Neural cell (in vitro differentiated cells): ENCODE measurements at regions not wholly inside any gene's neighbourhood (a gene's known extent, or its start where the extent isn't known, plus 50 kb on each side); places are given as distances from the start of the nearest gene placed in this dataset.

Experiments
- H2AFZ ChIP-seq: fragments of 200-600, 300-800 bp; sonication (generic), shearing (Covaris generic); 2 replicates; pipeline ENCODE4 v1.6.0; 2014; ENCODE audit warnings: low read depth, mild to moderate bottlenecking, antibody characterized with exemption, low read length, moderate library complexity
- H3F3A ChIP-seq: fragments of 200-600 bp; shearing (Covaris generic); 2 replicates; pipeline ENCODE4 v1.6.1; 2016; ENCODE audit warnings: mild to moderate bottlenecking, moderate library complexity, mixed read lengths, antibody characterized with exemption, low read length; ENCODE audit not compliant: insufficient read depth, poor library complexity, severe bottlenecking
- H3K27ac ChIP-seq: fragments of 200-600, 300-800 bp; sonication (generic), shearing (Covaris generic); 2 replicates; pipeline ENCODE4 v1.5.1; 2014; ENCODE audit warnings: mild to moderate bottlenecking, low read length, moderate library complexity
- H3K27me3 ChIP-seq: fragments of 300-800, 200-600 bp; sonication (generic), shearing (Covaris generic); 2 replicates; pipeline ENCODE4 v1.6.0; 2014; ENCODE audit warnings: mild to moderate bottlenecking, low read depth, low read length, moderate library complexity; ENCODE audit not compliant: insufficient read depth
- H3K36me3 ChIP-seq: fragments of 300-800, 200-600 bp; sonication (generic), shearing (Covaris generic); 2 replicates; pipeline ENCODE4 v1.5.1; 2014; ENCODE audit warnings: mild to moderate bottlenecking, antibody characterized with exemption, low read length, moderate library complexity; ENCODE audit not compliant: insufficient read depth
- H3K4me2 ChIP-seq: fragments of 300-800, 200-600 bp; sonication (generic), shearing (Covaris generic); 2 replicates; pipeline ENCODE4 v1.6.0; 2014; ENCODE audit warnings: mild to moderate bottlenecking, low read length
- H3K4me3 ChIP-seq: fragments of 300-800, 200-600 bp; sonication (generic), shearing (Covaris generic); 2 replicates; pipeline ENCODE4 v1.5.1; 2014; ENCODE audit warnings: mild to moderate bottlenecking, low read length, moderate library complexity
- H3K79me2 ChIP-seq: fragments of 200-600 bp; shearing (Covaris generic); replicated peaks from 2 replicates; pipeline ENCODE4 v1.6.0; 2014; ENCODE audit warnings: mild to moderate bottlenecking, low read length, moderate library complexity; ENCODE audit not compliant: insufficient read depth
- H3K9ac ChIP-seq: fragments of 300-800, 200-600 bp; sonication (generic), shearing (Covaris generic); 2 replicates; pipeline ENCODE4 v1.6.1; 2016; ENCODE audit warnings: mild to moderate bottlenecking, low read length, mixed read lengths
- H3K9me2 ChIP-seq: fragments of 200-600 bp; shearing (Covaris generic); 2 replicates; pipeline ENCODE4 v1.6.1; 2016; ENCODE audit warnings: mild to moderate bottlenecking, low read length, mixed read lengths; ENCODE audit not compliant: insufficient read depth
- H3K9me3 ChIP-seq: fragments of 200-600, 300-800 bp; sonication (generic), shearing (Covaris generic); 2 replicates; pipeline ENCODE4 v1.6.1; 2016; ENCODE audit warnings: mild to moderate bottlenecking, mixed run types, low read length, moderate library complexity, mixed read lengths
- H4K20me1 ChIP-seq: fragments of 200-600 bp; shearing (Covaris generic); 2 replicates; pipeline ENCODE4 v1.6.1; 2016; ENCODE audit warnings: mild to moderate bottlenecking, mixed run types; ENCODE audit not compliant: insufficient read depth
- EP300 ChIP-seq: fragments of 450-650 bp; conservative IDR thresholded peaks from 2 replicates; pipeline ENCODE4 v1.6.1; 2014; ENCODE audit warnings: antibody characterized with exemption, mild to moderate bottlenecking, moderate library complexity; ENCODE audit not compliant: poor library complexity, severe bottlenecking
- EZH2 ChIP-seq: fragments of 200-600, 300-800 bp; shearing (Covaris generic), sonication (generic); IDR thresholded peaks from 2 replicates; pipeline ENCODE4 v1.6.1; 2014; ENCODE audit warnings: antibody characterized with exemption, low read length, borderline replicate concordance, mild to moderate bottlenecking; ENCODE audit not compliant: insufficient read depth, poor library complexity, severe bottlenecking
- MXI1 ChIP-seq: fragments of 450-650 bp; conservative IDR thresholded peaks from 2 replicates; pipeline ENCODE4 v1.6.1; 2014; ENCODE audit warnings: antibody characterized with exemption, mild to moderate bottlenecking; ENCODE audit not compliant: poor library complexity, severe bottlenecking
- POLR2AphosphoS5 ChIP-seq: IDR thresholded peaks from 2 replicates; pipeline ENCODE4 v1.6.1; 2012
- RAD21 ChIP-seq: fragments of 450-650 bp; conservative IDR thresholded peaks from 2 replicates; pipeline ENCODE4 v1.6.1; 2014; ENCODE audit warnings: antibody characterized with exemption, mild to moderate bottlenecking, moderate library complexity
- SMC3 ChIP-seq: fragments of 450-650 bp; conservative IDR thresholded peaks from 2 replicates; pipeline ENCODE4 v1.6.1; 2014; ENCODE audit warnings: antibody characterized with exemption, mild to moderate bottlenecking, moderate library complexity; ENCODE audit not compliant: poor library complexity
- TAF1 ChIP-seq: IDR thresholded peaks from 2 replicates; pipeline ENCODE4 v1.6.1; 2012; ENCODE audit warnings: low read depth
- TF ChIP-seq, protein P1 (sequence below): fragments of 450-650 bp; IDR thresholded peaks from 2 replicates; pipeline ENCODE4 v1.5.1; 2014; ENCODE audit warnings: antibody characterized with exemption, mild to moderate bottlenecking, moderate library complexity; ENCODE audit not compliant: poor library complexity, severe bottlenecking
- TF ChIP-seq, protein P2 (sequence below): IDR thresholded peaks from 2 replicates; pipeline ENCODE4 v1.6.1; 2012; ENCODE audit warnings: borderline replicate concordance

DNA sequence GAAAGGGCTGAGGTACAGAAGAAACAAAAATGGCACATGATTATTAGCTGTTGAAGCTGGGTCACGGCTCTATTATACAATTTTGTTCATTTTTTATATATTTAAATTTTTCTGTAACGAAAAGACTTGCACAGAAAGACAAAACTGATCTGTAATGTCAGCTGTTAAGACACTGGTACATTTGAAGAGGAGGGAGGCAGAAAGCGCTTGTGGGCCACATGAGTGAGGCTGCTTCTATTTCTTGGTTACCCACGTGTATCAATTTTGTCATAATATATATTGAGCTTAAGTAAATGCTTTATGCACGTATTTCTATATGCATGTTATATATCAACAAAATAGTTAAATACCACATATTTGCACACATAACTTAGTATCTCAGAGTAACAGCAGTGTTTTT is 151.8 kb upstream of the KCNJ18 start:
- Histone ChIP-seq H3K79me2 (no peaks in the 10 kb centered on the region), H3K4me3 (no peak overlapping the region), H4K20me1 (no peaks in the 10 kb centered on the region), H3K4me2 (no peak overlapping the region), H3K27me3 (no peaks in the 10 kb centered on the region), H3K9ac (no peak overlapping the region), H2AFZ (no peak overlapping the region), H3F3A (no peaks in the 10 kb centered on the region), H3K9me3 (no peaks in the 10 kb centered on the region), H3K27ac (no peak overlapping the region), H3K9me2 (no peaks in the 10 kb centered on the region), H3K36me3 (no peaks in the 10 kb centered on the region)
- TF ChIP-seq SMC3, result no peak
- TF ChIP-seq MXI1, result no peak
- TF ChIP-seq POLR2AphosphoS5, result no peak
- TF ChIP-seq RAD21, result no peak
- TF ChIP-seq EP300, result no peak

DNA sequence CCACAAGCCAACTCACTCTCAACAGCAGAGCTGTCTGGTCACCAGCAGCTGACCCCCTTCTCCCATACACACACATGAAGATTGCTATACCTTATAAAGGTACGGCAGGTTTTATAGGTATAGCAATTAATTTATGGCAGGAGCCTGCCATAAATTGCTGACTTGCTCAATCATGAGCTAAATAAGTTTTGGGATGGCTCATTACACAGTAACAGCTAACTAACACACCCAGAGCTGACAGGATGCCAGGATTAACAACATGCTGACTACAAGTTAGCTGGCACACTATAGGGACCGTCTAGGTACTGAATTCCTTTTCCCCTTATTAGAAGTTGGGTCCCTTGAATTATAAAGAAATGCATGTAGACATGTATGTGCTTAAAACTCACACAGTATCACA is 150.3 kb upstream of the KCNJ18 start:
- H3K9ac ChIP-seq, result no peak overlapping the region
- H3K79me2 ChIP-seq, result no peaks in the 10 kb centered on the region
- TF ChIP-seq EZH2 (no peak), TAF1 (no peak), POLR2AphosphoS5 (no peak)
- TF ChIP-seq, protein P1, sequence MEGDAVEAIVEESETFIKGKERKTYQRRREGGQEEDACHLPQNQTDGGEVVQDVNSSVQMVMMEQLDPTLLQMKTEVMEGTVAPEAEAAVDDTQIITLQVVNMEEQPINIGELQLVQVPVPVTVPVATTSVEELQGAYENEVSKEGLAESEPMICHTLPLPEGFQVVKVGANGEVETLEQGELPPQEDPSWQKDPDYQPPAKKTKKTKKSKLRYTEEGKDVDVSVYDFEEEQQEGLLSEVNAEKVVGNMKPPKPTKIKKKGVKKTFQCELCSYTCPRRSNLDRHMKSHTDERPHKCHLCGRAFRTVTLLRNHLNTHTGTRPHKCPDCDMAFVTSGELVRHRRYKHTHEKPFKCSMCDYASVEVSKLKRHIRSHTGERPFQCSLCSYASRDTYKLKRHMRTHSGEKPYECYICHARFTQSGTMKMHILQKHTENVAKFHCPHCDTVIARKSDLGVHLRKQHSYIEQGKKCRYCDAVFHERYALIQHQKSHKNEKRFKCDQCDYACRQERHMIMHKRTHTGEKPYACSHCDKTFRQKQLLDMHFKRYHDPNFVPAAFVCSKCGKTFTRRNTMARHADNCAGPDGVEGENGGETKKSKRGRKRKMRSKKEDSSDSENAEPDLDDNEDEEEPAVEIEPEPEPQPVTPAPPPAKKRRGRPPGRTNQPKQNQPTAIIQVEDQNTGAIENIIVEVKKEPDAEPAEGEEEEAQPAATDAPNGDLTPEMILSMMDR, result no peak
- H3K36me3 ChIP-seq, result no peaks in the 10 kb centered on the region
- no peak overlapping the region for H3K4me3 ChIP-seq
- H3K27me3 ChIP-seq, result no peaks in the 10 kb centered on the region
- H3K9me3 ChIP-seq, result no peaks in the 10 kb centered on the region
- H3K27ac ChIP-seq, result no peak overlapping the region
- no peak overlapping the region for H2AFZ ChIP-seq
- no peak overlapping the region for H3K4me2 ChIP-seq
- H3K9me2 ChIP-seq, result no peaks in the 10 kb centered on the region
- no peaks in the 10 kb centered on the region for H4K20me1 ChIP-seq
- no peaks in the 10 kb centered on the region for H3F3A ChIP-seq

DNA sequence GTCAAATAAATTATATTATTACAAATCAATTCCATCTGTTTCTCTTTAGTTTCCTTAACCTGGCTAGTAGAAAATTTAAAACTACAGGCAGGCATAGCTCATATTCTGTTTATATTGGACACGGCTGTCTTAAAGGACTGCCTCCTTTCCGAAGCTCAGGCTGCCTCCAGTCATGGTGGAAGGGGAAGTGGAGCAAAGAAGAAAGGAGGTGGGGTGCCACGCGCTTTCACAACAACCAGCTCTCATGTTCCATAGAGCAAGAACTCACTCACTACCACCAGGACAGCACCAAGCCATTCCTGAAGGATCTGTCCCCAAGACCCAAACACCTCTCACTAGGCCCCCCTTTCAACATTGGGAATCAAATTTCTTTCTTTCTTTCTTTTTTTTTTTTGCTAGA is 149.3 kb upstream of the KCNJ18 start:
- TF ChIP-seq TAF1 (no peak), EP300 (no peak), SMC3 (no peak)
- TF ChIP-seq, protein P2, sequence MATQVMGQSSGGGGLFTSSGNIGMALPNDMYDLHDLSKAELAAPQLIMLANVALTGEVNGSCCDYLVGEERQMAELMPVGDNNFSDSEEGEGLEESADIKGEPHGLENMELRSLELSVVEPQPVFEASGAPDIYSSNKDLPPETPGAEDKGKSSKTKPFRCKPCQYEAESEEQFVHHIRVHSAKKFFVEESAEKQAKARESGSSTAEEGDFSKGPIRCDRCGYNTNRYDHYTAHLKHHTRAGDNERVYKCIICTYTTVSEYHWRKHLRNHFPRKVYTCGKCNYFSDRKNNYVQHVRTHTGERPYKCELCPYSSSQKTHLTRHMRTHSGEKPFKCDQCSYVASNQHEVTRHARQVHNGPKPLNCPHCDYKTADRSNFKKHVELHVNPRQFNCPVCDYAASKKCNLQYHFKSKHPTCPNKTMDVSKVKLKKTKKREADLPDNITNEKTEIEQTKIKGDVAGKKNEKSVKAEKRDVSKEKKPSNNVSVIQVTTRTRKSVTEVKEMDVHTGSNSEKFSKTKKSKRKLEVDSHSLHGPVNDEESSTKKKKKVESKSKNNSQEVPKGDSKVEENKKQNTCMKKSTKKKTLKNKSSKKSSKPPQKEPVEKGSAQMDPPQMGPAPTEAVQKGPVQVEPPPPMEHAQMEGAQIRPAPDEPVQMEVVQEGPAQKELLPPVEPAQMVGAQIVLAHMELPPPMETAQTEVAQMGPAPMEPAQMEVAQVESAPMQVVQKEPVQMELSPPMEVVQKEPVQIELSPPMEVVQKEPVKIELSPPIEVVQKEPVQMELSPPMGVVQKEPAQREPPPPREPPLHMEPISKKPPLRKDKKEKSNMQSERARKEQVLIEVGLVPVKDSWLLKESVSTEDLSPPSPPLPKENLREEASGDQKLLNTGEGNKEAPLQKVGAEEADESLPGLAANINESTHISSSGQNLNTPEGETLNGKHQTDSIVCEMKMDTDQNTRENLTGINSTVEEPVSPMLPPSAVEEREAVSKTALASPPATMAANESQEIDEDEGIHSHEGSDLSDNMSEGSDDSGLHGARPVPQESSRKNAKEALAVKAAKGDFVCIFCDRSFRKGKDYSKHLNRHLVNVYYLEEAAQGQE, result no peak
- TF ChIP-seq, protein P1, result no peak
- H3K36me3 ChIP-seq, result no peaks in the 10 kb centered on the region
- no peaks in the 10 kb centered on the region for H4K20me1 ChIP-seq
- no peaks in the 10 kb centered on the region for H3K79me2 ChIP-seq
- H3K9me3 ChIP-seq, result no peaks in the 10 kb centered on the region
- no peak overlapping the region for H3K27ac ChIP-seq
- H3K9ac ChIP-seq, result no peak overlapping the region
- no peak overlapping the region for H2AFZ ChIP-seq
- H3K4me3 ChIP-seq, result no peak overlapping the region
- H3K4me2 ChIP-seq, result no peak overlapping the region
- no peaks in the 10 kb centered on the region for H3K27me3 ChIP-seq
- no peaks in the 10 kb centered on the region for H3F3A ChIP-seq
- no peaks in the 10 kb centered on the region for H3K9me2 ChIP-seq
